ENCODE measurements at regions not wholly inside any gene's neighbourhood (a gene's known extent, or its start where the extent isn't known, plus 50 kb on each side); places are given as distances from the start of the nearest gene placed in this dataset.

GRCh38 chr17:36842231-36842819, 95.0 kb upstream of the LHX1 start:
- Histone ChIP-seq H3K27me3 (no peaks in the 10 kb centered on the region), H3K9me3 (replicated peaks in 1 of 3) (no peaks in the 10 kb centered on the region), H3K27ac (no peak overlapping the region), H3K36me3 (replicated peaks in 1 of 2) (no peaks in the 10 kb centered on the region), H3K4me1 (replicated peaks in 1 of 2) (no peaks in the 10 kb centered on the region), H3K4me3 (no peak overlapping the region)
- TF ChIP-seq CTCF (IDR thresholded peaks at IDR 0.05) (no peak), POLR2A (IDR thresholded peaks at IDR 0.05) (no peak)
- intact Hi-C loops (cut with DNase I), result no loop called here
- DNase-seq, result no peak
- WGBS, 4 donors, result 55 to 64% (median 62%) methylated on average over 6 of the region's 6 CpGs

- Histone ChIP-seq H3K4me1 (replicated peaks in 1 of 2) (no peaks in the 10 kb centered on the region), H3K4me3 (no peak overlapping the region), H3K9me3 (replicated peaks in 1 of 3) (no peaks in the 10 kb centered on the region), H3K27ac (no peak overlapping the region), H3K27me3 (no peaks in the 10 kb centered on the region), H3K36me3 (replicated peaks in 1 of 2) (no peaks in the 10 kb centered on the region)
- WGBS, 4 donors, result 62 to 68% (median 65%) methylated on average over 11 to 12 of the region's 12 CpGs
- intact Hi-C loops (cut with DNase I), result no loop called here
- DNase-seq, result no peak
- TF ChIP-seq POLR2A (IDR thresholded peaks at IDR 0.05) (no peak), CTCF (IDR thresholded peaks at IDR 0.05) (no peak)
Observed at GRCh38 chr17:36842963-36843558, 94.2 kb upstream of the LHX1 start.

GRCh38 chr17:36844013-36844412, 93.3 kb upstream of the LHX1 start:
- no peaks in the 10 kb centered on the region for H3K9me3 ChIP-seq (replicated peaks in 1 of 3)
- 77 to 84% (median 81%) methylated on average over 2 of the region's 2 CpGs for WGBS, 4 donors
- H3K27me3 ChIP-seq, result no peaks in the 10 kb centered on the region

GRCh38 chr17:36844601-36845000, 92.7 kb upstream of the LHX1 start:
- Histone ChIP-seq H3K9me3 (replicated peaks in 1 of 3) (no peaks in the 10 kb centered on the region), H3K27ac (no peak overlapping the region), H3K4me3 (no peak overlapping the region), H3K27me3 (no peaks in the 10 kb centered on the region), H3K4me1 (replicated peaks in 1 of 2) (no peaks in the 10 kb centered on the region), H3K36me3 (replicated peaks in 1 of 2) (no peaks in the 10 kb centered on the region)
- no peak for DNase-seq
- no peak for TF ChIP-seq CTCF (IDR thresholded peaks at IDR 0.05)
- no peak for TF ChIP-seq POLR2A (IDR thresholded peaks at IDR 0.05)
- 70 to 84% (median 82%) methylated on average over 2 of the region's 2 CpGs for WGBS, 4 donors
- intact Hi-C loops (cut with DNase I), result no loop called here

More at GRCh38 chr17:36844013-36844412, 93.3 kb upstream of the LHX1 start:
- H3K4me1 ChIP-seq (replicated peaks in 1 of 2), result no peaks in the 10 kb centered on the region
- no peak overlapping the region for H3K4me3 ChIP-seq
- no peak for TF ChIP-seq POLR2A (IDR thresholded peaks at IDR 0.05)
- no peak for TF ChIP-seq CTCF (IDR thresholded peaks at IDR 0.05)
- H3K36me3 ChIP-seq (replicated peaks in 1 of 2), result no peaks in the 10 kb centered on the region
- DNase-seq, result no peak
- H3K27ac ChIP-seq, result no peak overlapping the region
- intact Hi-C loops (cut with DNase I), result no loop called here

Data from adrenal gland (tissue), 9 donors.